A549 (cell line): ENCODE measurements at regions not wholly inside any gene's neighbourhood (a gene's known extent, or its start where the extent isn't known, plus 50 kb on each side); places are given as distances from the start of the nearest gene placed in this dataset.

ENCODE experiments used
- ATAC-seq, 2 experiments: fragments of 200-7000 bp in 1 of 2; fragments of >200 bp in 1 of 2; cut with Nextera tagmentation in 1 of 2; cut with Tn5 transposase in 1 of 2; 3 replicates each; pipeline versions ENCODE4 v1.8.0 to v1.9.1; 2018 to 2020; ENCODE audit warnings: mild to moderate bottlenecking in 1 of 2, moderate library complexity in 1 of 2
- CTCF ChIA-PET: fragments of 300-600 bp; sonication (Branson Sonifier 250); formaldehyde crosslinking; extraction: SDS; loops from one replicate; lab custom pipeline; 2021; ENCODE audit warnings: antibody characterized with exemption, inconsistent platforms; lab: Yijun Ruan, JAX
- POLR2A ChIA-PET: fragments of 350-600 bp; formaldehyde crosslinking; extraction: SDS; loops from one replicate; lab custom pipeline; 2021; ENCODE audit warnings: antibody characterized with exemption, inconsistent platforms; lab: Yijun Ruan, JAX
- DNase-seq, 2 experiments: peaks; one replicate each; pipeline versions ENCODE4 v3.0.0 to v3.0.0-alpha.2; 2011 to 2016; ENCODE audit warnings: low read depth in 1 of 2, low spot score in 1 of 2
- FAIRE-seq: peaks from 2 replicates; lab custom pipeline; 2011; peaks lifted over from hg19 to GRCh38; lab: Jason Lieb, UNC
- H3K27ac ChIP-seq, 2 experiments: fragments of >200 bp; sonication (Bioruptor Twin); formaldehyde crosslinking; 3 replicates each; pipeline ENCODE4 v1.5.1; 2016 to 2017
- H3K4me1 ChIP-seq: fragments of >200 bp; sonication (Bioruptor Twin); formaldehyde crosslinking; 3 replicates; pipeline ENCODE4 v1.6.1; 2016
- H3K4me2 ChIP-seq: fragments of >200 bp; sonication (Bioruptor Twin); formaldehyde crosslinking; 3 replicates; pipeline ENCODE4 v1.6.1; 2016
- H3K4me3 ChIP-seq: fragments of >200 bp; sonication (Bioruptor Twin); formaldehyde crosslinking; 3 replicates; pipeline ENCODE4 v1.5.1; 2016
- H3K9me3 ChIP-seq: fragments of >200 bp; sonication (Bioruptor Twin); formaldehyde crosslinking; 3 replicates; pipeline ENCODE4 v1.6.1; 2016
- ATOH8 ChIP-seq: fragments of 250-450 bp; sonication (Bioruptor Pico); IDR thresholded peaks from 2 replicates; pipeline ENCODE4 v1.5.0; 2020; ENCODE audit warnings: low read depth, mild to moderate bottlenecking, moderate library complexity
- BCL3 ChIP-seq: fragments of >200 bp; sonication (Bioruptor Twin); formaldehyde crosslinking; IDR thresholded peaks from 3 replicates; pipeline ENCODE4 v1.6.1; 2016
- BHLHE40 ChIP-seq: IDR thresholded peaks from 2 replicates; pipeline ENCODE4 v1.6.1; 2012; ENCODE audit warnings: low read depth, low read length, inconsistent platforms
- FOSB ChIP-seq: fragments of 250-450 bp; sonication (Bioruptor Pico); IDR thresholded peaks from 2 replicates; pipeline ENCODE4 v1.5.0; 2020; ENCODE audit warnings: mild to moderate bottlenecking, moderate library complexity
- FOXS1 ChIP-seq: fragments of 250-450 bp; sonication (Bioruptor Pico); IDR thresholded peaks from 2 replicates; pipeline ENCODE4 v1.5.0; 2020; ENCODE audit warnings: mild to moderate bottlenecking, moderate library complexity
- HES2 ChIP-seq: fragments of >200 bp; sonication (Bioruptor Twin); formaldehyde crosslinking; IDR thresholded peaks from 2 replicates; pipeline ENCODE4 v1.6.1; 2016
- HEYL ChIP-seq: fragments of 250-450 bp; sonication (Bioruptor Pico); IDR thresholded peaks from 2 replicates; pipeline ENCODE4 v1.8.0; 2021; ENCODE audit warnings: mild to moderate bottlenecking, moderate library complexity
- HOXB13 ChIP-seq: fragments of 250-450 bp; sonication (Bioruptor Pico); IDR thresholded peaks from 2 replicates; pipeline ENCODE4 v1.5.0; 2020; ENCODE audit warnings: low read depth, mild to moderate bottlenecking, moderate library complexity
- POLR2A ChIP-seq: IDR thresholded peaks from 2 replicates; pipeline ENCODE4 v1.6.1; 2012; ENCODE audit warnings: mild to moderate bottlenecking, low read length
- RAD21 ChIP-seq, 2 experiments: fragments of >200 bp in 1 of 2; sonication (Bioruptor Twin) in 1 of 2; formaldehyde crosslinking in 1 of 2; IDR thresholded peaks in 1 of 2; conservative IDR thresholded peaks in 1 of 2; 2 replicates in 1 of 2; 3 replicates in 1 of 2; pipeline ENCODE4 v1.6.1; 2012 to 2018; ENCODE audit warnings: inconsistent platforms in 1 of 2
- RARB ChIP-seq: fragments of 250-450 bp; sonication (Bioruptor Pico); IDR thresholded peaks from 2 replicates; pipeline ENCODE4 v1.8.0; 2021; ENCODE audit warnings: mild to moderate bottlenecking, moderate library complexity
- RCOR1 ChIP-seq: fragments of 150-350 bp; IDR thresholded peaks from 2 replicates; pipeline ENCODE4 v1.6.1; 2014; ENCODE audit warnings: antibody characterized with exemption, low read length, low read depth
- REST ChIP-seq: fragments of 200-600 bp; sonication (generic); IDR thresholded peaks from 2 replicates; pipeline ENCODE4 v1.6.1; 2016; ENCODE audit warnings: antibody characterized with exemption, mild to moderate bottlenecking, moderate library complexity
- TFCP2L1 ChIP-seq: fragments of 250-450 bp; sonication (Bioruptor Pico); IDR thresholded peaks from 2 replicates; pipeline ENCODE4 v1.5.0; 2021; ENCODE audit warnings: mild to moderate bottlenecking
- TP53 ChIP-seq: fragments of 250-450 bp; sonication (Bioruptor Pico); IDR thresholded peaks from 2 replicates; pipeline ENCODE4 v1.5.0; 2021; ENCODE audit warnings: mild to moderate bottlenecking, moderate library complexity
- ZFP36 ChIP-seq: fragments of 450-650 bp; IDR thresholded peaks from 2 replicates; pipeline ENCODE4 v1.6.1; 2014; ENCODE audit warnings: borderline replicate concordance; ENCODE audit not compliant: partially characterized antibody
- ZSCAN20 ChIP-seq: fragments of 250-450 bp; sonication (Bioruptor Pico); IDR thresholded peaks from 2 replicates; pipeline ENCODE4 v1.8.0; 2022; ENCODE audit warnings: mild to moderate bottlenecking, moderate library complexity
- WGBS: methylation state at CpG from one replicate; pipeline ENCODE4 v1.1.6; 2017; ENCODE audit errors: missing lambda C conversion rate; 5-methylcytosine and 5-hydroxymethylcytosine counted together

GRCh38 chr1:214146523-214146922, 134.4 kb upstream of the SMYD2 start:
- Histone ChIP-seq H3K4me3 (no peak overlapping the region), H3K9me3 (no peaks in the 10 kb centered on the region), H3K27ac (no peak overlapping the region), H3K4me2 (no peak overlapping the region), H3K4me1 (no peaks in the 10 kb centered on the region)
- CTCF ChIA-PET, result interaction anchor here (1.3 kb wide), 1 partner anchor 56 kb away, joined by 3 read pairs; no protein-coding TSS in a partner anchor
- 24% methylated on average over 4 of the region's 4 CpGs for WGBS
- DNase-seq (peak in 1 of 2 experiments; percentile 9), FAIRE-seq (no peak)
- POLR2A ChIA-PET, result no interaction called here
- TF ChIP-seq FOSB (CRISPR knock-in tag), result no peak
- no peak for TF ChIP-seq RCOR1
- no peak for TF ChIP-seq TP53
- no peak for TF ChIP-seq REST
- no peak for TF ChIP-seq ZFP36
- no peak for TF ChIP-seq HEYL
- TF ChIP-seq POLR2A, result no peak
- TF ChIP-seq RAD21 (conservative IDR thresholded peaks at IDR 0.05 in 1 of 2, IDR thresholded peaks at IDR 0.05 in 1 of 2), result no peak
- TF ChIP-seq HES2, result no peak
- TF ChIP-seq BHLHE40, result no peak
- no peak for TF ChIP-seq ATOH8
- no peak for TF ChIP-seq RARB (CRISPR knock-in tag)
- no peak for TF ChIP-seq BCL3
- no peak for TF ChIP-seq FOXS1
- TF ChIP-seq, all 56 proteins: peak for 0
- no peak for ATAC-seq

- no peak for ATAC-seq
- no peak for FAIRE-seq
- H3K27ac ChIP-seq, result no peak overlapping the region
- WGBS, result 12% methylated on average over 6 of the region's 6 CpGs
- no peak overlapping the region for H3K4me3 ChIP-seq
- ChIA-PET POLR2A (no interaction called here), CTCF (no interaction called here)
- H3K4me1 ChIP-seq, result no peaks in the 10 kb centered on the region
- peaks cover 4% of the 10 kb centered on the region; the same call in 1 of the 3 replicates for H3K9me3 ChIP-seq
- DNase-seq, result no peak
- no peak overlapping the region for H3K4me2 ChIP-seq
- TF ChIP-seq HOXB13 (CRISPR knock-in tag) (no peak), TFCP2L1 (CRISPR knock-in tag) (no peak), ZSCAN20 (CRISPR knock-in tag) (no peak), BHLHE40 (no peak), RARB (CRISPR knock-in tag) (no peak), FOXS1 (no peak)
- TF ChIP-seq, all 56 proteins: peak for 0
Measured at GRCh38 chr1:214154596-214155292, 126.2 kb upstream of the SMYD2 start.
